ENCODE measurements at regions not wholly inside any gene's neighbourhood (a gene's known extent, or its start where the extent isn't known, plus 50 kb on each side); places are given as distances from the start of the nearest gene placed in this dataset.

GRCh38 chr6:164018133-164018532, 603.6 kb downstream of the QKI start (continued):
- TF ChIP-seq YY1 (IDR thresholded peaks at IDR 0.05; ENCODE audit: extremely low read depth, insufficient replicate concordance, low read depth, low read length) (no peak), POLR2A (IDR thresholded peaks at IDR 0.05; ENCODE audit: borderline replicate concordance, extremely low read depth, insufficient read depth, insufficient read length) (no peak)
- TF ChIP-seq, protein P1, sequence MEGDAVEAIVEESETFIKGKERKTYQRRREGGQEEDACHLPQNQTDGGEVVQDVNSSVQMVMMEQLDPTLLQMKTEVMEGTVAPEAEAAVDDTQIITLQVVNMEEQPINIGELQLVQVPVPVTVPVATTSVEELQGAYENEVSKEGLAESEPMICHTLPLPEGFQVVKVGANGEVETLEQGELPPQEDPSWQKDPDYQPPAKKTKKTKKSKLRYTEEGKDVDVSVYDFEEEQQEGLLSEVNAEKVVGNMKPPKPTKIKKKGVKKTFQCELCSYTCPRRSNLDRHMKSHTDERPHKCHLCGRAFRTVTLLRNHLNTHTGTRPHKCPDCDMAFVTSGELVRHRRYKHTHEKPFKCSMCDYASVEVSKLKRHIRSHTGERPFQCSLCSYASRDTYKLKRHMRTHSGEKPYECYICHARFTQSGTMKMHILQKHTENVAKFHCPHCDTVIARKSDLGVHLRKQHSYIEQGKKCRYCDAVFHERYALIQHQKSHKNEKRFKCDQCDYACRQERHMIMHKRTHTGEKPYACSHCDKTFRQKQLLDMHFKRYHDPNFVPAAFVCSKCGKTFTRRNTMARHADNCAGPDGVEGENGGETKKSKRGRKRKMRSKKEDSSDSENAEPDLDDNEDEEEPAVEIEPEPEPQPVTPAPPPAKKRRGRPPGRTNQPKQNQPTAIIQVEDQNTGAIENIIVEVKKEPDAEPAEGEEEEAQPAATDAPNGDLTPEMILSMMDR (IDR thresholded peaks at IDR 0.05 in 2 of 3, conservative IDR thresholded peaks at IDR 0.05 in 1 of 3; ENCODE audit: borderline replicate concordance in 1 of 3, insufficient read depth in 1 of 3, low read depth in 2 of 3, low read length in 2 of 3): no peak

DNA sequence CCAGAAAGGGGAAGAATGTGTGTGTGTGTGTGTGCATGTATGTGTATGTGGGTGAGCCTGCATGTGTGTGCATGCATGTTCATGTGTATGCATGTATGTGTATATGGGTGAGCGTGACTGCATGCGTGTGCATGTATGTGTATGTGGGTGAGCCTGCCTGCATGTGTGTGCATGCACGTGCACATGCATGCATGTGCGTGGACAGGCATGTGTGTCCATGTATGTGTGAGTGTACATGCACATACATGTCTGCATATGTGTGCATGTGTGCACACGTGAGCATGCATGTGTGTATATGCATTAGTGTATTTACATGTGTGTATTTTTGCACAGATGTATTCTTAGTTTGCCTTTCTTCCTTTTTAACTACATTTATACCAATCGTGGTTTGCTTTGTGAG, 601.5 kb downstream of the QKI start:
- Histone ChIP-seq H3K36me3 (ENCODE audit: control insufficient read depth in 1 of 2, insufficient read depth in 2 of 2, low read length in 2 of 2) (no peaks in the 10 kb centered on the region), H3K4me2 (ENCODE audit: low read length) (no peak overlapping the region), H3K27ac (ENCODE audit: low read depth, low read length) (no peak overlapping the region), H3K4me1 (ENCODE audit: control insufficient read depth in 1 of 2, insufficient read depth in 2 of 2, low read length in 2 of 2) (no peaks in the 10 kb centered on the region), H3K9ac (ENCODE audit: low read length) (no peak overlapping the region), H3K4me3 (replicated peaks in 1 of 2; ENCODE audit: low read depth in 1 of 2, low read length in 2 of 2) (no peak overlapping the region), H3K79me2 (ENCODE audit: insufficient read depth, low read length) (no peaks in the 10 kb centered on the region), H3K9me2 (ENCODE audit: insufficient read depth) (no peaks in the 10 kb centered on the region), H3K9me3 (ENCODE audit: control insufficient read depth in 1 of 2, insufficient read depth in 1 of 2, low read depth in 1 of 2, low read length in 2 of 2) (peaks cover 0 to 5% of the 10 kb centered on the region in 2 experiments; a peak in 2 of 4 replicates), H4K20me1 (ENCODE audit: insufficient read depth) (no peaks in the 10 kb centered on the region), H3K27me3 (ENCODE audit: insufficient read depth, low read length) (no peaks in the 10 kb centered on the region), H2AFZ (ENCODE audit: low read depth, low read length, poor library complexity, severe bottlenecking) (no peak overlapping the region)
- DNase-seq (ENCODE audit: low read depth, low spot score) (no peak), ATAC-seq (no peak)
- TF ChIP-seq SIN3A (IDR thresholded peaks at IDR 0.05; ENCODE audit: low read depth) (no peak), CEBPB (IDR thresholded peaks at IDR 0.05; ENCODE audit: low read depth) (no peak), YY1 (IDR thresholded peaks at IDR 0.05; ENCODE audit: extremely low read depth, insufficient replicate concordance, low read depth, low read length) (no peak), SRF (IDR thresholded peaks at IDR 0.05; ENCODE audit: low read depth) (no peak), ELF1 (IDR thresholded peaks at IDR 0.05; ENCODE audit: borderline replicate concordance, low read depth) (no peak), ZFX (IDR thresholded peaks at IDR 0.05) (no peak), ZNF274 (IDR thresholded peaks at IDR 0.05; ENCODE audit: low read depth, low read length) (no peak), RAD21 (IDR thresholded peaks at IDR 0.05; ENCODE audit: low read depth) (no peak), CBX3 (IDR thresholded peaks at IDR 0.05; ENCODE audit: low read depth) (no peak), POLR2AphosphoS5 (IDR thresholded peaks at IDR 0.05; ENCODE audit: low read depth, low read length) (no peak), FOSL1 (IDR thresholded peaks at IDR 0.05; ENCODE audit: low read depth) (no peak), SP1 (IDR thresholded peaks at IDR 0.05; ENCODE audit: low read depth) (no peak), EGR1 (IDR thresholded peaks at IDR 0.05; ENCODE audit: low read depth) (no peak), JUND (IDR thresholded peaks at IDR 0.05) (no peak), EZH2 (IDR thresholded peaks at IDR 0.05) (no peak), POLR2A (IDR thresholded peaks at IDR 0.05; ENCODE audit: borderline replicate concordance, extremely low read depth, insufficient read depth, insufficient read length) (no peak)
- TF ChIP-seq, protein P2, sequence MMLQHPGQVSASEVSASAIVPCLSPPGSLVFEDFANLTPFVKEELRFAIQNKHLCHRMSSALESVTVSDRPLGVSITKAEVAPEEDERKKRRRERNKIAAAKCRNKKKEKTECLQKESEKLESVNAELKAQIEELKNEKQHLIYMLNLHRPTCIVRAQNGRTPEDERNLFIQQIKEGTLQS (IDR thresholded peaks at IDR 0.05): no peak
- TF ChIP-seq, protein P3, sequence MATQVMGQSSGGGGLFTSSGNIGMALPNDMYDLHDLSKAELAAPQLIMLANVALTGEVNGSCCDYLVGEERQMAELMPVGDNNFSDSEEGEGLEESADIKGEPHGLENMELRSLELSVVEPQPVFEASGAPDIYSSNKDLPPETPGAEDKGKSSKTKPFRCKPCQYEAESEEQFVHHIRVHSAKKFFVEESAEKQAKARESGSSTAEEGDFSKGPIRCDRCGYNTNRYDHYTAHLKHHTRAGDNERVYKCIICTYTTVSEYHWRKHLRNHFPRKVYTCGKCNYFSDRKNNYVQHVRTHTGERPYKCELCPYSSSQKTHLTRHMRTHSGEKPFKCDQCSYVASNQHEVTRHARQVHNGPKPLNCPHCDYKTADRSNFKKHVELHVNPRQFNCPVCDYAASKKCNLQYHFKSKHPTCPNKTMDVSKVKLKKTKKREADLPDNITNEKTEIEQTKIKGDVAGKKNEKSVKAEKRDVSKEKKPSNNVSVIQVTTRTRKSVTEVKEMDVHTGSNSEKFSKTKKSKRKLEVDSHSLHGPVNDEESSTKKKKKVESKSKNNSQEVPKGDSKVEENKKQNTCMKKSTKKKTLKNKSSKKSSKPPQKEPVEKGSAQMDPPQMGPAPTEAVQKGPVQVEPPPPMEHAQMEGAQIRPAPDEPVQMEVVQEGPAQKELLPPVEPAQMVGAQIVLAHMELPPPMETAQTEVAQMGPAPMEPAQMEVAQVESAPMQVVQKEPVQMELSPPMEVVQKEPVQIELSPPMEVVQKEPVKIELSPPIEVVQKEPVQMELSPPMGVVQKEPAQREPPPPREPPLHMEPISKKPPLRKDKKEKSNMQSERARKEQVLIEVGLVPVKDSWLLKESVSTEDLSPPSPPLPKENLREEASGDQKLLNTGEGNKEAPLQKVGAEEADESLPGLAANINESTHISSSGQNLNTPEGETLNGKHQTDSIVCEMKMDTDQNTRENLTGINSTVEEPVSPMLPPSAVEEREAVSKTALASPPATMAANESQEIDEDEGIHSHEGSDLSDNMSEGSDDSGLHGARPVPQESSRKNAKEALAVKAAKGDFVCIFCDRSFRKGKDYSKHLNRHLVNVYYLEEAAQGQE (IDR thresholded peaks at IDR 0.05; ENCODE audit: low read depth): no peak
- TF ChIP-seq, protein P1 (IDR thresholded peaks at IDR 0.05 in 2 of 3, conservative IDR thresholded peaks at IDR 0.05 in 1 of 3; ENCODE audit: borderline replicate concordance in 1 of 3, insufficient read depth in 1 of 3, low read depth in 2 of 3, low read length in 2 of 3): no peak
- CTCF ChIA-PET: no interaction called here
- no TSS peak for BruUV-seq (replicated peaks)
- RAD21 ChIA-PET (ENCODE audit: low non-redundant PET in 1 of 2, low total read pairs in 2 of 2, uncharacterized antibody in 2 of 2, unreplicated experiment in 2 of 2): no interaction called here
- intact Hi-C loops (cut with micrococcal nuclease): no loop called here
- POLR2A ChIA-PET: no interaction called here
